Right renal pelvis (tissue), 4 donors: ENCODE measurements at regions not wholly inside any gene's neighbourhood (a gene's known extent, or its start where the extent isn't known, plus 50 kb on each side); places are given as distances from the start of the nearest gene placed in this dataset.

Experiments used
- DNase-seq, 4 donors: peaks; one replicate each; pipeline ENCODE4 v3.0.0-alpha.2; 2013; ENCODE audit warnings: low read depth in 4 of 4, low spot score in 3 of 4, missing footprints in 1 of 4

- no peak for DNase-seq
These were observed 156.1 kb upstream of the SLC39A10 start for GRCh38 chr2:195500879-195501278.

GRCh38 chr2:195498839-195499490 lies 158.1 kb upstream of the SLC39A10 start:
- no peak for DNase-seq

DNA sequence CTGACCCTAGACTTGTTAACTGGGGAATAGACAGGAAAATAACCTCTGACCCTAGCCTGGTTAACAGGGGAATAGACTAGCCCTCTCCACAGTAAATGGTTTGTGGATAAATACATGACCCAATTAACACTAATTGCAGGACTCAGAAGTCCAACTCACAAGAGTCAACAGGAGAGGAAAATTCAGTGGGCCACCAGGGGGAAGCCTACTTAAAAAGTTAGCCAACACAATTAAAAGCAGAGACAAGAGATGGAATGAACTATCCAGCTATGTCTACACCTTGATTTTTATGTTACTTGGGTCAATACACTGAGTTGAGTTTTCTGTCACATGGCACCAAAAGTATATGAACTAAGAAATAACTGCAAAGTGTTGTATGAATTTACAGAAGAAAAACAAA lies 158.8 kb upstream of the SLC39A10 start:
- peak in 1 of 4 donors; percentile 1 for DNase-seq

DNA sequence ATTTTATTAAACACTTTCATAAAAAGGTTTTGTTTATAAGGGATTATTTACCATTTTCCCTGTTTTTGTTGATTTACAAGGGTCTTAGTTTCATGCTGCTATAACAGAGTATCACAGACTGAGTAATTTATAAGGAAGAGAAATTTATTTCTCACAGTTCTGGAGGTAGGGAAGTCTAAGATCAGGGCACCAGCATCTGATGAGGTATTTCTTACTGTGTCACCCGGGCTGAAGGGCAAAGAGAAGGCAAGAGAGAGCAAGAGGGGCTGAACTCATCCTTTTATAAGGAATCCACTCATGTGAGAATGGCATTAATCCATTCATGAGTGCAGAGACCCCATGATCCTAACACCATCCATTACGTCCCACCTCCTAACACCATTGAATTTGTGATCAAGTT lies 160.0 kb upstream of the SLC39A10 start:
- no peak for DNase-seq

DNA sequence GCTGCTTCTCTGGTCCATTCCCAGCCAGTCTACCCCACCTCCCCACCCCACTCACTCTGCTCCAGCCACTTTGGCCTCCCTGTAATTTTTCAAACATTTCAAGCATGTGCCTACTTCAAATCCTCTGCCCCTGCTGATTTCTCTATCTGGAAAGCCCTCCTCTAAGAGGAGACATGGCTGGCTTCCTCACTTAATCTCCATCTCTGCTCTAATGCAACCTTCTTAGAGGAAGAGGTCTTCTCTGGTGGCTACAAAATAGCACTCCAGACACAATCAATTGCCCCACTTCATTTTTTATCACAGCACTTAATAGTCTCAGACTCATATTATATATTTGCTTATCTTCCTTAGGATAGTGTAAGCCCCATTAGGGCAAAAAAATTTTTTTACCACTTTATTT lies 161.1 kb upstream of the SLC39A10 start:
- DNase-seq, result no peak

- DNase-seq, result no peak
These were observed 161.7 kb upstream of the SLC39A10 start for GRCh38 chr2:195495351-195495750.

- DNase-seq, result no peak
These were observed 162.6 kb upstream of the SLC39A10 start for GRCh38 chr2:195494451-195494850.

DNA sequence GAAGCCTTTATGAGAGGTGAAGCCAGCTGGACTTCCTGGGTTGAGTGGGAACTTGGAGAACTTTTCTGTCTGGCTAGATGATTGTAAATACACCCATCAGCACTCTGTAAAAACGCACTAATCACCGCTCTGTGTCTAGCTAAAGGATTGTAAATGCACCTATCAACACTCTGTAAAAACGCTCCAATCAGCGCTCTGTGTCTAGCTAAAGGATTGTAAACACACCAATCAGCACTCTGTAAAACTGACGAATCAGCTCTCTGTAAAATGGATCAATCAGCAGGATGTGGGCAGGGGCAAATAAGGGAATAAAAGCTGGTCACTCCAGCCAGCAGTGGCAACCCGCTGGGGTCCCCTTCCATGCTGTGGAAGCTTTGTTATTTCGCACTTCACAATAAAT lies 163.6 kb upstream of the SLC39A10 start:
- no peak for DNase-seq

DNA sequence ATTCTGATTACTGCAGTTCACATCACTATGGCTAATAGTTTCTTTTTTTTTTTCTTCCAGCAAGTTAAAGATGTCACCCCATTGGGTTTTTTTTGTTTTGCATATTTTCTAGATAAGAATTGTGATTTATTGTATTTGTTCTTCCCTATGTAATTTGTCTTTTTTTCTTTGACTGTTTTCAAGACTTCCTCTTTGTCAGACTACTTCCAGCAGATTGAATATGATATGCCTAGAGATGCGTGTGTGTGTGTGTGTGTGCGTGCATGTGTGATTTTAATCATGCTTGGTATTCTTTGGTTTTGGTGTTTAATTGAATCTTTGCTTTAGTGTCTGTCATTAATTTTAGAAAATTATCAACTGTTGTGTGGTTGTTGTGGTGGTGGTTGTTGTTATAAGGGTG lies 166.7 kb upstream of the SLC39A10 start:
- DNase-seq, result no peak

GRCh38 chr2:195489101-195489500 lies 167.9 kb upstream of the SLC39A10 start:
- DNase-seq, result no peak

DNA sequence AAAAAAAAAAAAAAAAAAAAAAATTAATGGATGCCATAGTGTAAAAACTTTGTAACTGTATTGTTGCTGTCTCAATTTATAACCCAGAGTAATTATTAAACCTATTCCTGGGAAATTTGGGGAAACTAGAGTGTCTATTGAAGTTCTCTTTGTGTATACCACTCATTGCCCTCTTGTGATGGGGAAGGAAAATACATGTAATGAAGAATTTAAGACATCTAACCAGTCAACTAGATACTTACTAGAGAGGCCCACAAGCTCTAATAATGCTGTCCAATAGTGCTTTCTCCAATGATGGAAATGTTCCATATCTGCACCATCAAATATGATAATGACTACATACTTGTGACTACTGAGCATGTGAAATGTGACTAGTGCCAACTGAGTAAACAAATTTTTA lies 168.5 kb upstream of the SLC39A10 start:
- DNase-seq, result no peak

DNA sequence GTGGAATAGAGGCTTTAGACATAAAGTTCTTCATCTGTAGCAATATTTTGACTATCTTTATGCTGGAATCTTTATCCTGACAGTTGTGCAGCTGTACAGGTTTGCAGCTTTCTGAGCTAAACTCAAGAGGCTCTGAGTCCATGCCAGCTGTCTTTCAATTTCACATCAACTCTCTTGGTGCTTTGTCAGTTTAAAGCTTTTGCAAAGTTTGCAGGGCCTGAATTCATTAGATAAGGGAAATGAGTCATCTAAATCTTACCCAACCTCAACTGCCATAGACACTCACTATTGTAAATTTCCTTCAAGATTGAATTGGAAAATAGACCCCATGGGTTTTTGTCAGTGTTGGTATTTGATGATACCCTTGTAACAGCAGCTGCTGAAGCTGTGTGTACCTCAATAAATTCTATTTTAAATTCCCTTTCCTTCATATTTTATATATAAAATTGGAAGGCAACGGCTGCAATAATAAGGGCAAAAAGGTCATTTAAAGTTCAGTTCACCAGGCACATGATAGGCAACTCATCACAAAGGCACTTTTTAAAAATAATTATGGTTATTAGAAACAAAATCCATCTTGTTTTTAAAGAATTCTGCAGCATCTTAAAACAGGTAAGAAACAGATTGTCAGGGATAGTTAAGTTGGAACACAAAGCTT lies 169.9 kb upstream of the SLC39A10 start:
- no peak for DNase-seq

GRCh38 chr2:195486520-195486919 lies 170.5 kb upstream of the SLC39A10 start:
- no peak for DNase-seq

- no peak for DNase-seq
These were observed 175.0 kb upstream of the SLC39A10 start for GRCh38 chr2:195482010-195482409.

GRCh38 chr2:195480121-195480520 lies 176.9 kb upstream of the SLC39A10 start:
- no peak for DNase-seq

DNA sequence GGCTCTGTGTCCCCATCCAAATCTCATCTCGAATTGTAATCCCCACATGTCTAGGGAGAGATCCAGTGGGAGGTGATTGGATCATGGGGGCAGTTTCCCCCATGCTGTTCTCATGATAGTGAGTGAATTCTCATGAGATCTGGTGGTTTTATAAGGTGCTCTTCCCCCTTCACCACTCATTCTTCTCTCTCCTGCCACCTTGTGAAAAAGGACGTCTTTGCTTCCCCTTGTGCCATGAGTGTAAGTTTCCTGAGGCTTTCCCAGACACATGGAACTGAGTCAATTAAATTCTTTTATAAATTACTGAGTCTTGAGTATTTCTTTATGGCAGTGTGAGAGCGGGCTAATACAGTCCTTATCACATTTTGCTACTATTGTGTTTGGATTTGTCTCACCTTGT lies 177.6 kb upstream of the SLC39A10 start:
- no peak for DNase-seq

- DNase-seq, result no peak
These were observed 179.0 kb upstream of the SLC39A10 start for GRCh38 chr2:195477996-195478382.

DNA sequence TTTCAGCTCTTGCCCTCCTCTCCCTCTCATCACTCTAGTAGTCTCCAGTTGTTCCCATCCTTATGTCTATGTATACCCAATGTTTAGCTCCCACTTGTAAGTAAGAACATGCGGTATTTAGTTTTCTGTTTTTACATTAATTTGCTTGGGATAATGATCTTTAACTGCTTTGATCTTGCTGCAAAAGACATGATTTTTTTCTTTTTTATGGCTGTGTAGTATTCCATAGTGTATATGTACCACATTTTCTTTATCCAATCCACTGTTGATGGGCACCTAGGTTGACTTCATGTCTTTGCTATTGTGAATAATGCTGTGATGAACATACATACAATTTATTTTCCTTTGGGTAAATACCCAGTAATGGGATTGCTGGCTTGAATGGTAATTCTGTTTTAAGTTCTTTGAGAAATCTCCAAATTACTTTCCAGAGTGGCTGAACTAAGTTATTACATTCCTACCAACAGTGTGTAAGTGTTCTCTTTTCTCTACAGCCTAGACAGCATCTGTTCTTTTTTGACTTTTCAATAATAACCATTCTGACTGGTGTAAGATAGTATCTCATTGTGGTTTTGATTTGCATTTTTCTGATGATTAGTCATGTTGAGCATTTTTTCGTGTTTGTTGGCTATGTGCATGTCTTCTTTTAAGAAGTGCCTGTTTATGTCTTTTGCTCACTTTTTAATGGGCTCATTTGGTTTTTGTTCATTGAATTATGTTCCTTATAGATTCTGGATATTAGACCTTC lies 179.6 kb upstream of the SLC39A10 start:
- no peak for DNase-seq

- no peak for DNase-seq
These were observed 181.7 kb upstream of the SLC39A10 start for GRCh38 chr2:195475336-195475735.

GRCh38 chr2:195473862-195474261 lies 183.2 kb upstream of the SLC39A10 start:
- no peak for DNase-seq

GRCh38 chr2:195472501-195473234 lies 184.4 kb upstream of the SLC39A10 start:
- DNase-seq, result no peak
